AG04450 (cell line): ENCODE measurements at regions not wholly inside any gene's neighbourhood (a gene's known extent, or its start where the extent isn't known, plus 50 kb on each side); places are given as distances from the start of the nearest gene placed in this dataset.

Experiments used
- CTCF ChIA-PET: fragments of 300-600, 350-600 bp; formaldehyde crosslinking; extraction: SDS; loops from one replicate; lab custom pipeline; 2022; ENCODE audit warnings: antibody characterized with exemption, inconsistent platforms; lab: Charles Lee
- POLR2A ChIA-PET: fragments of 350-600 bp; formaldehyde crosslinking; extraction: SDS; loops from one replicate; lab custom pipeline; 2021; ENCODE audit warnings: antibody characterized with exemption, inconsistent platforms; lab: Yijun Ruan, JAX
- DNase-seq: peaks from one replicate; pipeline ENCODE4 v3.0.0-alpha.2; 2011; ENCODE audit warnings: low read depth, low spot score
- H3K27ac ChIP-seq: one replicate; pipeline ENCODE4 v1.5.1; 2012; ENCODE audit warnings: low read depth, low read length, control low read depth
- H3K27me3 ChIP-seq: one replicate; pipeline ENCODE4 v1.6.0; 2012; ENCODE audit warnings: low read length; ENCODE audit not compliant: control insufficient read depth, insufficient read depth
- H3K4me3 ChIP-seq: 2 replicates; pipeline ENCODE4 v1.5.1; 2011; ENCODE audit warnings: mild to moderate bottlenecking, low read depth, low read length, control low read depth
- H3K9me3 ChIP-seq: 2 replicates; pipeline ENCODE4 v1.5.1; 2012; ENCODE audit warnings: low read length; ENCODE audit not compliant: control insufficient read depth, insufficient read depth
- TF ChIP-seq, protein P1 (sequence below): IDR thresholded peaks from 2 replicates; pipeline ENCODE4 v1.5.1; 2011; ENCODE audit warnings: low read depth, low read length, control low read depth, inconsistent platforms

DNA sequence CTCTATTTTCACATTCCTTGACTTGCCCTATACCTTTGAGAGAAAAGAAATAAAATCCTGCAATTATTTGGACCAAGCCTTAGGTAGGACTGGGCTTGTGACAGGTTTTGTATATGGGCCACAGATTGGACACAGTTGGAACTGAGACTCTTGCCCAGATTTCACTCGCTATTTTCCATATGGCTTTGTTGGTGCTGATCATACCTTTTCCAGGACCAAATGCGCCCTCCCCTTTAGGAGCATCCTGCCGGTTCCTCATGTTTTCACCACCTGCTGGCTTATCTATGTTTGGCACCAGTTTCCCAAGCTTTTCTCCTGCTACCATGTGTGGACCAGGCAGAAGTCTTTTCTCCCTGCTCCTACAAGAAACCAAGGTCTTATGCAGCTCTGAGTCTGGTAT, 494.9 kb downstream of the EPHA4 start:
- Histone ChIP-seq H3K27me3 (no peaks in the 10 kb centered on the region), H3K27ac (no peak overlapping the region), H3K9me3 (no peaks in the 10 kb centered on the region), H3K4me3 (no peak overlapping the region)
- DNase-seq = no peak
- POLR2A ChIA-PET = no interaction called here
- TF ChIP-seq, protein P1, sequence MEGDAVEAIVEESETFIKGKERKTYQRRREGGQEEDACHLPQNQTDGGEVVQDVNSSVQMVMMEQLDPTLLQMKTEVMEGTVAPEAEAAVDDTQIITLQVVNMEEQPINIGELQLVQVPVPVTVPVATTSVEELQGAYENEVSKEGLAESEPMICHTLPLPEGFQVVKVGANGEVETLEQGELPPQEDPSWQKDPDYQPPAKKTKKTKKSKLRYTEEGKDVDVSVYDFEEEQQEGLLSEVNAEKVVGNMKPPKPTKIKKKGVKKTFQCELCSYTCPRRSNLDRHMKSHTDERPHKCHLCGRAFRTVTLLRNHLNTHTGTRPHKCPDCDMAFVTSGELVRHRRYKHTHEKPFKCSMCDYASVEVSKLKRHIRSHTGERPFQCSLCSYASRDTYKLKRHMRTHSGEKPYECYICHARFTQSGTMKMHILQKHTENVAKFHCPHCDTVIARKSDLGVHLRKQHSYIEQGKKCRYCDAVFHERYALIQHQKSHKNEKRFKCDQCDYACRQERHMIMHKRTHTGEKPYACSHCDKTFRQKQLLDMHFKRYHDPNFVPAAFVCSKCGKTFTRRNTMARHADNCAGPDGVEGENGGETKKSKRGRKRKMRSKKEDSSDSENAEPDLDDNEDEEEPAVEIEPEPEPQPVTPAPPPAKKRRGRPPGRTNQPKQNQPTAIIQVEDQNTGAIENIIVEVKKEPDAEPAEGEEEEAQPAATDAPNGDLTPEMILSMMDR = no peak
- CTCF ChIA-PET = interaction anchor here (1.3 kb wide), 1 partner anchor 497 kb away, joined by 3 read pairs; no protein-coding TSS in a partner anchor

DNA sequence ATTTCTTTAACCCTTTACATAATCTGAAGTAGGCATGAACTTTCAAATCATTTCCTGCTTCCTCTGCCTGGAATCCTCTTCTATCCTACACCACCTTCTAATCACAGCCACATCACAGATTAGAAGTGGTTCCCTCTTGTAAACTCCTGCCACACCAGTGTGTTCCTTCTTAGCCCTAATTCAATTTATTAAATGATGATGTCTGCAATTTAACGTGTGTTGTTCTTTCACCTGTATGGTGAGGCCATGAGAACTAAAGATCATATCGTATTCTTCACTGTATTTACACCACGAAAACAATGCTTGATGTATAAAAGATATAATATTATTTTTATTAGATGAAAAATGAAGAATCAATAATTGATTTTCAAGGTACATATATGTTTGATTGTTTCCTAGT, 494.3 kb downstream of the EPHA4 start:
- Histone ChIP-seq H3K4me3 (no peak overlapping the region), H3K27me3 (no peaks in the 10 kb centered on the region), H3K9me3 (no peaks in the 10 kb centered on the region), H3K27ac (no peak overlapping the region)
- ChIA-PET CTCF (no interaction called here), POLR2A (no interaction called here)
- TF ChIP-seq, protein P1 = no peak
- DNase-seq = no peak

DNA sequence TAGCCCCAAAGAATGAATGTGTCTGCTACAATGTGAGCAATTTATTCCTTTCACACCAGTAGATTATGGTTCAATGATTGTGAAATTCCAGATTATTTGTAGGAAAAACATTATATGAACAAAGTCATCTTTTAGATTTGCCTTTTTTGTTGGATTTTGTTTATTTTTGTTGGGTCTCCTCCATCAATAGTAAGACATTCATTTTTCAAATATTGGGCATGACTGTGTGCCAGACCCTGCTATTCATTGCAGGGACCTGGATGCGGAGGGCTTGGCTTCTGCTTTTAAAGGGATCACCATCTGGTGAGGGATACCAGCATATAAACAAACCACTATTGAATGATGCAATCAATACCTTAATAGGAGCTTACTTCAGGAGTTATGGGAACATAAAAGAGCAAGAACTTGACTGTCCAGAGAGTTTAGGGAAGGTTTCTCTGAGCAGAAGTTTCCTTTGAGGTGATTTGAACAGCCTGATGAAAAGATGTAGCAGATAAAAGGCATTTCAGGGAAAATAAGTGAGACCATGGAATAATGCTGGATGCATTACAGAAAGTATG, 486.7 kb downstream of the EPHA4 start:
- POLR2A ChIA-PET = no interaction called here
- no peak for DNase-seq

DNA sequence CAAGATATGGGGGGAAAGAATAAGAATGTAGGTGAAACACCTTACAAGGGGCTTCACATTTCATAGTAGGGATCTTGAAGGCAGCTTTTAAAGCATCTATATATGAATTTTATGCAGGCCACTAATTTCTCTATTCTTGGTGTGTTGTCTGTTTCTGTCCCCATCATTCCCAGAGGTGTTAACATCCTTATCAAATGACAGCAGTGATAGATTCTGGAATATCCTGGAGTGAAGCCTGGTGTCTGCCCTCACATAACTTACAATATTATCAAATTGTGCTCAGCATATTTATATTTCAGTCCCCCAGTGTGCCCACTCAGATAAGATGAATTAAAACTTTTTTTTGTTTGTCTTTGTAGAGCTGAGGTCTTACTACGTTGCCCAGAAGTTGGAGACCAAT, 486.2 kb downstream of the EPHA4 start:
- Histone ChIP-seq H3K4me3 (no peak overlapping the region), H3K27me3 (no peaks in the 10 kb centered on the region), H3K27ac (no peak overlapping the region), H3K9me3 (no peaks in the 10 kb centered on the region)
- DNase-seq = no peak
- ChIA-PET POLR2A (no interaction called here), CTCF (no interaction called here)
- TF ChIP-seq, protein P1 = no peak

More for the DNA sequence above, 486.7 kb downstream of the EPHA4 start:
- H3K9me3 ChIP-seq = no peaks in the 10 kb centered on the region
- H3K27ac ChIP-seq = no peak overlapping the region
- no peaks in the 10 kb centered on the region for H3K27me3 ChIP-seq
- H3K4me3 ChIP-seq = no peak overlapping the region
- TF ChIP-seq, protein P1 = no peak
- CTCF ChIA-PET = no interaction called here

DNA sequence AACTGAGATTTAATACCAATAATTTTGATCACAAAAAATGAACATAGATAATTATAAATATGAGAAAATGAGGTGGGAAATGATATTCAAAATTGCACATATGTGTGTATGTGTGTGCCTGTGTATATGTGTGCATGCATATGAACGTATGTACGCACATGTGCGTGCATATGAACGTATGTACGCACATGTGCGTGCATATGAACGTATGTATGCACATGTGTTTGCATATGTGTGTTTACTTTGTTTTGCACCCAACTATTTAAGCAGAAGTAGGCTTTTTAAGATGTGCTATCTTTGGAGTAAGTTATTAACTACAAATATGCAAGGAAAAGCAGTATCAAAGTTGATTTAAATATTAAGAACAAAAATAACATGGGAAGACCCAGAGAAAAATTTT, 484.3 kb downstream of the EPHA4 start:
- Histone ChIP-seq H3K4me3 (no peak overlapping the region), H3K27me3 (no peaks in the 10 kb centered on the region), H3K9me3 (no peaks in the 10 kb centered on the region), H3K27ac (no peak overlapping the region)
- CTCF ChIA-PET = no interaction called here
- no peak for DNase-seq
- TF ChIP-seq, protein P1 = no peak
- POLR2A ChIA-PET = no interaction called here
